Ishikawa (cell line): ENCODE measurements at regions not wholly inside any gene's neighbourhood (a gene's known extent, or its start where the extent isn't known, plus 50 kb on each side); places are given as distances from the start of the nearest gene placed in this dataset.

ENCODE experiments used
- CEBPB ChIP-seq: IDR thresholded peaks from 2 replicates; pipeline ENCODE4 v1.6.1; 2012
- EGR1 ChIP-seq: IDR thresholded peaks from 2 replicates; pipeline ENCODE4 v1.6.1; 2012
- EP300 ChIP-seq: IDR thresholded peaks from 2 replicates; pipeline ENCODE4 v1.6.1; 2012; ENCODE audit warnings: borderline replicate concordance
- FOXM1 ChIP-seq: IDR thresholded peaks from 2 replicates; pipeline ENCODE4 v1.6.1; 2012; ENCODE audit warnings: low read depth, borderline replicate concordance
- NFIC ChIP-seq: IDR thresholded peaks from 2 replicates; pipeline ENCODE4 v1.6.1; 2012
- RAD21 ChIP-seq: IDR thresholded peaks from 2 replicates; pipeline ENCODE4 v1.6.1; 2012; ENCODE audit warnings: low read depth
- YY1 ChIP-seq: IDR thresholded peaks from 2 replicates; pipeline ENCODE4 v1.6.1; 2012; ENCODE audit warnings: low read depth
- ZBTB7A ChIP-seq: IDR thresholded peaks from 2 replicates; pipeline ENCODE4 v1.6.1; 2012; ENCODE audit warnings: low read depth
- TF ChIP-seq, protein P1 (sequence below): IDR thresholded peaks from 2 replicates; pipeline ENCODE4 v1.6.1; 2012; ENCODE audit warnings: low read depth, mild to moderate bottlenecking
- TF ChIP-seq, protein P2 (sequence below): IDR thresholded peaks from 2 replicates; pipeline ENCODE4 v1.6.1; 2012

DNA sequence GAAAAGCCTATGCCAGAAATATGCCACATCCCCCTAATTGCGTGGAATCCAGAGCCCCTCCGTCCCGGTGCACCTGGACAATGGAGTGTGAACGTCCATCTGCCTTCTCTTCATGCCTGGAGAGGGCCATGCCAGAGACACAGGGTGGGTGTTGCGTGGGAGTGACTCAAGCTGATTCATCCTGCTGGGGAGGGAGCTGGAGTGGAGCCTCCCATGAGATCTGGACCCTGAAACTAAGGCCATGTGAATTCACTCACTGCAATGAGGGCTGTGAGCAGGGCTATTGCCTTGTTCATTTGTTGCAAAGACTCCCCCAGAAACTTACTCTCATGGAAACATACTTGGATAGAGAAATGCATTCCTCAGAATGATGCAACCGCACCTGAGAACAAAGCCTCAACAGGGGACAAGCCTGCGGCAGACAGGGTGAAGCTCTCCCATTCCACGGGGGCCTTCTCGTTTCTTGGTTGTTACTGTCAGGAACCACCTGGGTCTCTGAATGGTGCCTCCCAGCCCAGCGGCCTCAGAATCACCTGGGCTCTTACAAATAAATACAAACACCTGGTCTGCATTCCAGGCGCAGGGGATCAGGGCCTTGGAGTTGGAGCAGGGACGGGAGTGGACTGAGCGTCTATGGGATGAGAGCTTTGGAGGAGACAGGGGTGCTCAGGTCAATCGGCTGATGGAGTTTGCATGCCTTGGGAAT, 1031.2 kb downstream of the BRD1 start:
- no peak for TF ChIP-seq EGR1
- TF ChIP-seq YY1 = no peak
- TF ChIP-seq, protein P1, sequence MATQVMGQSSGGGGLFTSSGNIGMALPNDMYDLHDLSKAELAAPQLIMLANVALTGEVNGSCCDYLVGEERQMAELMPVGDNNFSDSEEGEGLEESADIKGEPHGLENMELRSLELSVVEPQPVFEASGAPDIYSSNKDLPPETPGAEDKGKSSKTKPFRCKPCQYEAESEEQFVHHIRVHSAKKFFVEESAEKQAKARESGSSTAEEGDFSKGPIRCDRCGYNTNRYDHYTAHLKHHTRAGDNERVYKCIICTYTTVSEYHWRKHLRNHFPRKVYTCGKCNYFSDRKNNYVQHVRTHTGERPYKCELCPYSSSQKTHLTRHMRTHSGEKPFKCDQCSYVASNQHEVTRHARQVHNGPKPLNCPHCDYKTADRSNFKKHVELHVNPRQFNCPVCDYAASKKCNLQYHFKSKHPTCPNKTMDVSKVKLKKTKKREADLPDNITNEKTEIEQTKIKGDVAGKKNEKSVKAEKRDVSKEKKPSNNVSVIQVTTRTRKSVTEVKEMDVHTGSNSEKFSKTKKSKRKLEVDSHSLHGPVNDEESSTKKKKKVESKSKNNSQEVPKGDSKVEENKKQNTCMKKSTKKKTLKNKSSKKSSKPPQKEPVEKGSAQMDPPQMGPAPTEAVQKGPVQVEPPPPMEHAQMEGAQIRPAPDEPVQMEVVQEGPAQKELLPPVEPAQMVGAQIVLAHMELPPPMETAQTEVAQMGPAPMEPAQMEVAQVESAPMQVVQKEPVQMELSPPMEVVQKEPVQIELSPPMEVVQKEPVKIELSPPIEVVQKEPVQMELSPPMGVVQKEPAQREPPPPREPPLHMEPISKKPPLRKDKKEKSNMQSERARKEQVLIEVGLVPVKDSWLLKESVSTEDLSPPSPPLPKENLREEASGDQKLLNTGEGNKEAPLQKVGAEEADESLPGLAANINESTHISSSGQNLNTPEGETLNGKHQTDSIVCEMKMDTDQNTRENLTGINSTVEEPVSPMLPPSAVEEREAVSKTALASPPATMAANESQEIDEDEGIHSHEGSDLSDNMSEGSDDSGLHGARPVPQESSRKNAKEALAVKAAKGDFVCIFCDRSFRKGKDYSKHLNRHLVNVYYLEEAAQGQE = no peak
- TF ChIP-seq CEBPB = no peak
- TF ChIP-seq RAD21 = no peak
- TF ChIP-seq, protein P2, sequence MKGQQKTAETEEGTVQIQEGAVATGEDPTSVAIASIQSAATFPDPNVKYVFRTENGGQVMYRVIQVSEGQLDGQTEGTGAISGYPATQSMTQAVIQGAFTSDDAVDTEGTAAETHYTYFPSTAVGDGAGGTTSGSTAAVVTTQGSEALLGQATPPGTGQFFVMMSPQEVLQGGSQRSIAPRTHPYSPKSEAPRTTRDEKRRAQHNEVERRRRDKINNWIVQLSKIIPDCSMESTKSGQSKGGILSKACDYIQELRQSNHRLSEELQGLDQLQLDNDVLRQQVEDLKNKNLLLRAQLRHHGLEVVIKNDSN = no peak
- TF ChIP-seq ZBTB7A = no peak
- no peak for TF ChIP-seq FOXM1
- TF ChIP-seq NFIC = no peak
- TF ChIP-seq EP300 = no peak
